ENCODE measurements at regions not wholly inside any gene's neighbourhood (a gene's known extent, or its start where the extent isn't known, plus 50 kb on each side); places are given as distances from the start of the nearest gene placed in this dataset.

GRCh38 chr3:502486-502885 lies 305.9 kb downstream of the CHL1 start (continued):
- TF ChIP-seq SIN3A (conservative IDR thresholded peaks at IDR 0.05 in 1 of 2, IDR thresholded peaks at IDR 0.05 in 1 of 2; ENCODE audit: low read depth in 1 of 2, low read length in 2 of 2), result no peak
- no peak for TF ChIP-seq CTCF (IDR thresholded peaks at IDR 0.05; ENCODE audit: control extremely low read depth in 1 of 3, insufficient read depth in 1 of 3, low read depth in 1 of 3, low read length in 3 of 3)
- TF ChIP-seq EGR1 (IDR thresholded peaks at IDR 0.05; ENCODE audit: borderline replicate concordance, low read depth, low read length), result no peak

All from H1 (cell line).